ENCODE measurements at regions not wholly inside any gene's neighbourhood (a gene's known extent, or its start where the extent isn't known, plus 50 kb on each side); places are given as distances from the start of the nearest gene placed in this dataset.

GRCh38 chr9:684054-684890 lies 157.2 kb upstream of the DMRT1 start:
- no peak for DNase-seq (ENCODE audit: extremely low spot score)
- CTCF ChIA-PET, result interaction anchor here (1.0 to 1.1 kb wide), 2 partner anchors 10 to 69 kb away, joined by 3 to 4 read pairs; no protein-coding TSS in a partner anchor
- TF ChIP-seq, protein P1, sequence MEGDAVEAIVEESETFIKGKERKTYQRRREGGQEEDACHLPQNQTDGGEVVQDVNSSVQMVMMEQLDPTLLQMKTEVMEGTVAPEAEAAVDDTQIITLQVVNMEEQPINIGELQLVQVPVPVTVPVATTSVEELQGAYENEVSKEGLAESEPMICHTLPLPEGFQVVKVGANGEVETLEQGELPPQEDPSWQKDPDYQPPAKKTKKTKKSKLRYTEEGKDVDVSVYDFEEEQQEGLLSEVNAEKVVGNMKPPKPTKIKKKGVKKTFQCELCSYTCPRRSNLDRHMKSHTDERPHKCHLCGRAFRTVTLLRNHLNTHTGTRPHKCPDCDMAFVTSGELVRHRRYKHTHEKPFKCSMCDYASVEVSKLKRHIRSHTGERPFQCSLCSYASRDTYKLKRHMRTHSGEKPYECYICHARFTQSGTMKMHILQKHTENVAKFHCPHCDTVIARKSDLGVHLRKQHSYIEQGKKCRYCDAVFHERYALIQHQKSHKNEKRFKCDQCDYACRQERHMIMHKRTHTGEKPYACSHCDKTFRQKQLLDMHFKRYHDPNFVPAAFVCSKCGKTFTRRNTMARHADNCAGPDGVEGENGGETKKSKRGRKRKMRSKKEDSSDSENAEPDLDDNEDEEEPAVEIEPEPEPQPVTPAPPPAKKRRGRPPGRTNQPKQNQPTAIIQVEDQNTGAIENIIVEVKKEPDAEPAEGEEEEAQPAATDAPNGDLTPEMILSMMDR (IDR thresholded peaks at IDR 0.05; ENCODE audit: control extremely low read depth, extremely low read depth, low read depth, missing control alignments), result no peak
- POLR2A ChIA-PET, result no interaction called here

- POLR2A ChIA-PET, result no interaction called here
- DNase-seq (ENCODE audit: extremely low spot score), result no peak
- CTCF ChIA-PET, result interaction anchor here (1.1 kb wide), 1 partner anchor 69 kb away, joined by 3 read pairs; no protein-coding TSS in a partner anchor
- TF ChIP-seq, protein P1 (IDR thresholded peaks at IDR 0.05; ENCODE audit: control extremely low read depth, extremely low read depth, low read depth, missing control alignments), result no peak
Observed at GRCh38 chr9:684941-685340, 156.6 kb upstream of the DMRT1 start.

GRCh38 chr9:686321-686813 lies 155.1 kb upstream of the DMRT1 start:
- POLR2A ChIA-PET, result no interaction called here
- CTCF ChIA-PET, result interaction anchor here (0.9 to 1.2 kb wide), 3 partner anchors 9 to 13 kb away, joined by 3 to 5 read pairs (median 3); no protein-coding TSS in a partner anchor
- TF ChIP-seq, protein P1 (IDR thresholded peaks at IDR 0.05; ENCODE audit: control extremely low read depth, extremely low read depth, low read depth, missing control alignments), result no peak
- DNase-seq (ENCODE audit: extremely low spot score), result no peak

DNA sequence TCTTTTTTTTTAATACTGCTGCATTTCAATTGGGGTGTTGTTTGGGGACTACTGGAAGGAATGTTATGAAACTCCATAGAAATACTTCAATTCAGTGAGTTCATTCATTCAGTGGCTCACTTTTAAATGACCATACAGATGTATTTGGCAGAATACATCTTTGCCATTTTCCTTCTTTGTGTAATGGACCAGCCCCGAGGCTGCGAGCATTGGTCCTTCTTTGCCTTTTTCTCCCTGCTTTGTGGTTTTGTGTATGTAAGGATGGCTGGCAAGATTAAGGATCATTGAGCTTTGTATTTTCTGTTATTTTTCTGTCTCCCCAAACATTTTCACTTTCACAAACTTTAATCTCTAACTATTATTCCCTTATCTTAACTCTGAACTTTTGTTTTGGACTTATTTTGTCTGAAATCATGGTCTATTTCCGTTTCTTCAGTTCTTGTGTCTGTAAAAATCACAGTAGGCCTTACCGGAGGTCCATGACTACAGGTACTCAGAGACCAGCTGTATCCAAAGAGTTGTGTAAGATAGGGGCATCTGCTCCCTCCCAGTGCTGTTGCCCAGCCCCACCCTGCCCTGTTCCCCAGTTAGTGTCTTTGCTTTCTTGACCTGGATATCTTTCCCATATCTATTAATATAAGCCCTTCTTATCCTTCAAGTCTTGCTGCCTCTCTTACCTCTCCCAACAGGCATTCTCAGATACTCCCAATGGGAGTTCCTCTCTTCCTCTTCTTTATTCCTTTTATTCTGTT lies 154.3 kb upstream of the DMRT1 start:
- TF ChIP-seq, protein P1 (IDR thresholded peaks at IDR 0.05; ENCODE audit: control extremely low read depth, extremely low read depth, low read depth, missing control alignments), result no peak
- no peak for DNase-seq (ENCODE audit: extremely low spot score)
- POLR2A ChIA-PET, result no interaction called here
- CTCF ChIA-PET, result interaction anchor here (1.2 kb wide), 1 partner anchor 10 kb away, joined by 5 read pairs; no protein-coding TSS in a partner anchor

- ChIA-PET POLR2A (no interaction called here), CTCF (no interaction called here)
- DNase-seq (ENCODE audit: extremely low spot score), result no peak
- TF ChIP-seq, protein P1 (IDR thresholded peaks at IDR 0.05; ENCODE audit: control extremely low read depth, extremely low read depth, low read depth, missing control alignments), result no peak
Observed at GRCh38 chr9:687994-688393, 153.5 kb upstream of the DMRT1 start.

DNA sequence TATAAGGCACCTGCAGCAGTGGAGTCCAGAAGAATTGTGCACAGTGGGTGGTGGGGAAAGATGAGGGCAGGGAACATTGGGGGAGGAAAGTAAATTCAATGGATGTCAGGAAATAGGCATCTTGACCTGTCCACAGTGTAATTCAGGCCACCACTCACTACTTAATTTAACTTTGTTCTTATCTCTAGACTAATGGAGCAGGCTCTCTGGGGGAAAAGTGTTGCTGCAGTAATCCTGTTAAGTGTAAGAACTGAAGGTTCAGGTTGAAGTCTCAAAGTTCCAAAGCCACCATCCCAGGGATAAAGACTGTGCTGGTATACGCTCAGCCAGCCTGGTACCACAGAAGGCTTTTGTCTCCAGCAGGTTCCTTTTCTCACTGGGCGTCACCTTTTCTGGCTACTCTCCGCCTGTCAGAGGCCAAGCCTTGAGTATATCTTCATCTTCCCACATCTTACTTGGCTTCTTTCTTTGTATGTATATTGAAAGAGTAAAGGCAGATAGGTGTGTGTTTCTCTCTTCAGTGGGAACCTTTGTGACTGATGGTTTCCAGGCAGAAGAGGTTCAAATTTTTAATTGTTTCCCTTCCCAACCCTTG lies 150.9 kb upstream of the DMRT1 start:
- ChIA-PET POLR2A (no interaction called here), CTCF (no interaction called here)
- no peak for DNase-seq (ENCODE audit: extremely low spot score)
- TF ChIP-seq, protein P1 (IDR thresholded peaks at IDR 0.05; ENCODE audit: control extremely low read depth, extremely low read depth, low read depth, missing control alignments), result no peak
